Upper lobe of left lung (tissue), 4 donors: ENCODE measurements at regions not wholly inside any gene's neighbourhood (a gene's known extent, or its start where the extent isn't known, plus 50 kb on each side); places are given as distances from the start of the nearest gene placed in this dataset.

Source experiments
- POLR2A ChIP-seq, 4 donors: fragments of 450-650 bp; IDR thresholded peaks; one replicate each; pipeline ENCODE4 v1.5.1; 2016 to 2017; ENCODE audit warnings: antibody characterized with exemption in 4 of 4, mild to moderate bottlenecking in 2 of 4
- POLR2AphosphoS5 ChIP-seq, 2 donors: sonication (generic); formaldehyde crosslinking; IDR thresholded peaks; one replicate each; pipeline ENCODE4 v1.5.1; 2017; ENCODE audit warnings: antibody characterized with exemption in 2 of 2
- TF ChIP-seq, protein P1 (sequence below), 6 experiments: fragments of 450-650 bp in 4 of 6; fragments of 200-600 bp in 2 of 6; sonication (generic) in 2 of 6; IDR thresholded peaks; one replicate each; pipeline ENCODE4 v1.5.1; 2016 to 2019; ENCODE audit warnings: antibody characterized with exemption in 6 of 6

DNA sequence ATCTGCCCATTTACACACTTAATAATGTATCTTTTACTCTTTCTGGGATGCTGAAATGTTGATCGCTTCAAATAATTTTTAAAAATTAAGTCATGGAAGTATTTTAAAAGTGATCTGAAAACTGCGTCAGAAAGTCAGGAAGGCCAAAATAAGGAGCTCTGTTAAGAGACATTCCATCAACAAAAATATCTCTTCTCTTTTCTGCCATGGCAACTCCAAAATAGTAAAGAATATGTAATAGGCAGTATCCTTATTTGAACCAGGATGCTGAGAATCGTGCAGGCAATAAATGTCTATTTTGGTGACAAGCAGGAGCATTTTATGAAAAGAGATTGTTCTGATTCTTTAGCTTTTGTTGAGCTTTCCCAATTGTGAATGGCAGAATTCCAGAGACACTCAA lies 81.8 kb upstream of the PPP1R12A start:
- no peak for TF ChIP-seq POLR2A (IDR thresholded peaks at IDR 0.05)
- TF ChIP-seq, protein P1, sequence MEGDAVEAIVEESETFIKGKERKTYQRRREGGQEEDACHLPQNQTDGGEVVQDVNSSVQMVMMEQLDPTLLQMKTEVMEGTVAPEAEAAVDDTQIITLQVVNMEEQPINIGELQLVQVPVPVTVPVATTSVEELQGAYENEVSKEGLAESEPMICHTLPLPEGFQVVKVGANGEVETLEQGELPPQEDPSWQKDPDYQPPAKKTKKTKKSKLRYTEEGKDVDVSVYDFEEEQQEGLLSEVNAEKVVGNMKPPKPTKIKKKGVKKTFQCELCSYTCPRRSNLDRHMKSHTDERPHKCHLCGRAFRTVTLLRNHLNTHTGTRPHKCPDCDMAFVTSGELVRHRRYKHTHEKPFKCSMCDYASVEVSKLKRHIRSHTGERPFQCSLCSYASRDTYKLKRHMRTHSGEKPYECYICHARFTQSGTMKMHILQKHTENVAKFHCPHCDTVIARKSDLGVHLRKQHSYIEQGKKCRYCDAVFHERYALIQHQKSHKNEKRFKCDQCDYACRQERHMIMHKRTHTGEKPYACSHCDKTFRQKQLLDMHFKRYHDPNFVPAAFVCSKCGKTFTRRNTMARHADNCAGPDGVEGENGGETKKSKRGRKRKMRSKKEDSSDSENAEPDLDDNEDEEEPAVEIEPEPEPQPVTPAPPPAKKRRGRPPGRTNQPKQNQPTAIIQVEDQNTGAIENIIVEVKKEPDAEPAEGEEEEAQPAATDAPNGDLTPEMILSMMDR (IDR thresholded peaks at IDR 0.05): no peak
- no peak for TF ChIP-seq POLR2AphosphoS5 (IDR thresholded peaks at IDR 0.05)
